ENCODE measurements at regions not wholly inside any gene's neighbourhood (a gene's known extent, or its start where the extent isn't known, plus 50 kb on each side); places are given as distances from the start of the nearest gene placed in this dataset.

DNA sequence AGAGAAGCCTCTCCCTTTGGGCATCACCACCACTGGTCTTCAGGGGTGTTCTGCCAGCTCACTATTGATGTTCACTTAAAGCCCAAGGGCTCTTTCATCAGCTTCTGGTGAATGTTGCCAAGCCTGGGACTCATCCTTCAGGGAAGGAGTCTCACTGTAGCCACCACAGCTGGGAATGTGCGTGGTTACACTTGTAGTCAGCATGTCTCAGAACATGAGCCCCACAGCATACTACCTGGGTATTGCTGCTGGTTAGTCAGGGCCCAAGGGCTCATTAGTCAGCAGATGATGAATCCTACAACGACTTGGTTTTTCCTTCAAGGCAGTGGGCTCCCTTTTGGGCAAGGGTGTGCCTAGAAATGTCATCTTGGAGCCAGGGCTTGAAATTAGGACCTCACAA, 412.9 kb downstream of the VGLL3 start:
- Histone ChIP-seq H3K36me3 (ENCODE audit: control insufficient read depth, insufficient read depth, low read length) (no peaks in the 10 kb centered on the region; the same call in 1 of the 2 replicates), H3K4me1 (ENCODE audit: control insufficient read depth, insufficient read depth, low read length) (no peaks in the 10 kb centered on the region), H3K27ac (ENCODE audit: low read length) (no peak overlapping the region), H3K9me3 (ENCODE audit: control insufficient read depth, insufficient read depth, low read length) (no peaks in the 10 kb centered on the region), H3K27me3 (ENCODE audit: control insufficient read depth, insufficient read depth, low read length) (no peaks in the 10 kb centered on the region), H3K4me3 (ENCODE audit: low read length) (no peak overlapping the region)
- no peak for DNase-seq (ENCODE audit: low read depth, low spot score)
- WGBS (ENCODE audit: insufficient coverage, insufficient read length) = no CpG with 5 or more reads among the region's 2 CpGs

DNA sequence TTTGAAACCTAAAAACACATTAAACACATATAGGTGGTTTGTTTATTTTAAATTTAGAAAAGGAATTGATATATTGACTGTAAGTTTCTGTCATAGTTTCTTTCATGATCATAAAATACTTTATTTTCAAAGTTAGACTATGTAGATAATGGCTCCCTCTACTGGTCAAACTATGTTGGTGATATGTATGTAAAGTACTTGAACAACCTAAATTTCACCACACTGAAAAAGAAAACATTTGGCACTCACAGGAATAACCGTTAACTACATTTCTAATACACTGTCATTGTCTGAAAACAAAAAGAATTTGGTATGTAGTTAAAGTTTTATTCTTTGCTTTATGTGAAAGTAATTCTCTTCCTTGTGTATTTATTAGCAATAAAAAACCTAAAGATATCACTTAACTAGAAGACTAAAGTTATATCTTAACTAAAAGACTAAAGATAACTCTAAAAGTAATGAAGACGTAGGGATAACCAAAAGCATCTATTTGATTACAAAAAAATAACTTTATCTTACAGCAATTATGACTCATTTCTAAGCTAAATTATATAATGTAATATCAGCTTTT, 427.5 kb downstream of the VGLL3 start:
- Histone ChIP-seq H3K4me1 (ENCODE audit: control insufficient read depth, insufficient read depth, low read length) (no peaks in the 10 kb centered on the region), H3K27me3 (ENCODE audit: control insufficient read depth, insufficient read depth, low read length) (no peaks in the 10 kb centered on the region), H3K9me3 (ENCODE audit: control insufficient read depth, insufficient read depth, low read length) (no peaks in the 10 kb centered on the region), H3K36me3 (ENCODE audit: control insufficient read depth, insufficient read depth, low read length) (no peaks in the 10 kb centered on the region), H3K27ac (ENCODE audit: low read length) (no peak overlapping the region), H3K4me3 (ENCODE audit: low read length) (no peak overlapping the region)
- no CpG with 5 or more reads among the region's 2 CpGs for WGBS (ENCODE audit: insufficient coverage, insufficient read length)
- no peak for DNase-seq (ENCODE audit: low read depth, low spot score)

DNA sequence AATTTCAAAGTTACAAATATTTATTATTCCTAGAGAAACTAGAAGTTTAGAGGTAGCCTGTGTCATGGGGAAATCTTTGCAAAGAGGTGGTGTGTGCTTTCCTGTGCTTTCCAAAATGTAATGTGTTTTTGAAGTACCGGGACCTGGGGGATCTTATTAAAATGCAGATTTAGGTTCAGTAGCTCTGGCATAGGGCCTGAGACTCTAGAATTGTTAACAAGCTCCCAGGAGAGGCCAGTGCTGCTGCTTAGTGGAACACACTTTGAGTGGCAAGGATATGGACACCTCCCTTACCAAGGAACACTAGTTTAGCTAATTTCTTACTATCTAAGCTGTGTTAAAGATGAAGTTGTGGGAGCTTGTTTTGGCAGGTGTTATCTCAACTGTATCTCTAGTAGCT, 428.9 kb downstream of the VGLL3 start:
- Histone ChIP-seq H3K27me3 (ENCODE audit: control insufficient read depth, insufficient read depth, low read length) (no peaks in the 10 kb centered on the region), H3K36me3 (ENCODE audit: control insufficient read depth, insufficient read depth, low read length) (no peaks in the 10 kb centered on the region), H3K4me3 (ENCODE audit: low read length) (no peak overlapping the region), H3K27ac (ENCODE audit: low read length) (no peak overlapping the region), H3K9me3 (ENCODE audit: control insufficient read depth, insufficient read depth, low read length) (no peaks in the 10 kb centered on the region), H3K4me1 (ENCODE audit: control insufficient read depth, insufficient read depth, low read length) (no peaks in the 10 kb centered on the region)
- WGBS (ENCODE audit: insufficient coverage, insufficient read length) = no CpG with 5 or more reads among the region's 1 CpG
- no peak for DNase-seq (ENCODE audit: low read depth, low spot score)

DNA sequence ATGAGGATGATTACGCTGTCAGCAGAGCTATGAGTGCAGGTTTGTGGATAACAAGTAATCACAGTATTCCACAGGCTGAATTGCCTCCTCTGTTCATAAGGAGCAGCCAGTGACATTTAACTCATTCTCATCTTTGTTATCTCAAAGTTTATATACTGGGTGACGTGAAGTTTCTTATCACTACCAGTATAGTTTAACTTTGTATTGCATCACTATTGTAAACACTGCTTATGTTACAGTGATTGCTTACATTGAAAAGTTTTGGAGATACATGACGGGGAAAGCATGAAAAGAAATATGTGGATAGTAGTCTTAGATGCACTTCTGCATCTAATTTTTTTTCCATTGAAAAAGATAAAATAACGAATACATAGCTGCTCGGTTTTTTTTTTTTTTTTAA, 429.7 kb downstream of the VGLL3 start:
- DNase-seq (ENCODE audit: low read depth, low spot score) = no peak
- H3K27me3 ChIP-seq (ENCODE audit: control insufficient read depth, insufficient read depth, low read length) = no peaks in the 10 kb centered on the region
- H3K27ac ChIP-seq (ENCODE audit: low read length) = no peak overlapping the region
- H3K4me3 ChIP-seq (ENCODE audit: low read length) = no peak overlapping the region
- WGBS (ENCODE audit: insufficient coverage, insufficient read length) = no CpG with 5 or more reads among the region's 5 CpGs
- no peaks in the 10 kb centered on the region for H3K36me3 ChIP-seq (ENCODE audit: control insufficient read depth, insufficient read depth, low read length)
- no peaks in the 10 kb centered on the region for H3K9me3 ChIP-seq (ENCODE audit: control insufficient read depth, insufficient read depth, low read length)
- H3K4me1 ChIP-seq (ENCODE audit: control insufficient read depth, insufficient read depth, low read length) = no peaks in the 10 kb centered on the region

DNA sequence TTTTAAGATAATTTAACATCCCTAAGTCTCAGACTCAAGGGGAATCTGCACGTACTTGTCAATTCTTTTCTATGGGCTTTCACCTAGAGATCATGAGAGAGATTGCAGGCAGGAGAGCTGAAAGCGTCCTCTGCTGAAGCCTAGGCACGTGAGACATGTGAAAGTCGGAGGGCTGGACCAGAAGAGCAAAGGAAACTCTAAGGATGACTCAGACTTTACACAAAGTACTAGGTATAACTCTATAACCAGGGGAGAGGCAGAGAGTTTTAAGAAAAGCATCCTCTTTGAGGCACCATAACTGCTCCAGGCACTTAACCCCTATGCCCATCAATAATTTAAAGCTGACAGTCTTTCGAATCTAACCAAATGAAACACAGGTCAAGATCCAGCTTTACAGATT, 436.6 kb downstream of the VGLL3 start:
- no peaks in the 10 kb centered on the region for H3K36me3 ChIP-seq (ENCODE audit: control insufficient read depth, insufficient read depth, low read length)
- no peaks in the 10 kb centered on the region for H3K4me1 ChIP-seq (ENCODE audit: control insufficient read depth, insufficient read depth, low read length)
- H3K27me3 ChIP-seq (ENCODE audit: control insufficient read depth, insufficient read depth, low read length) = no peaks in the 10 kb centered on the region
- no peak overlapping the region for H3K4me3 ChIP-seq (ENCODE audit: low read length)
- H3K27ac ChIP-seq (ENCODE audit: low read length) = no peak overlapping the region
- no CpG with 5 or more reads among the region's 5 CpGs for WGBS (ENCODE audit: insufficient coverage, insufficient read length)
- DNase-seq (ENCODE audit: low read depth, low spot score) = no peak
- no peaks in the 10 kb centered on the region for H3K9me3 ChIP-seq (ENCODE audit: control insufficient read depth, insufficient read depth, low read length)

DNA sequence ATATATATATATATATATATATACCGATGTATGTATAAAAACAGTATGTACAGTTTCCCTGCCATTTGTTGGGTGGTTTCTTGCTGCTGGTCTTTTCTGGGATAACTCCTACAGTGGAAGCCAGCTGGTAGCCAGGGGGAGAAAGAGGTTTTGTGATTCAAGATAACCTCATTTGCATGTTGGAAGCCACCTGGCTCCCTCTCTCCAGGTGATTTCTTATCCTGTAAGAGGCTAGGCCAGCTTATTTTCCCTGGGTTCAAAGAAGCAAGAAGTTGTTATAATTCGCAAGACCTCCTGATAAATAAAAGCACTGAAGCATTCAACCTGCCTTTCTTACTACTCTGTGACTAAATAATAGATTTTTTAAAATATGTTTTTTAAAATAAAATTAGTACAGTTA, 443.3 kb downstream of the VGLL3 start:
- peak; percentile 76 for DNase-seq (ENCODE audit: low read depth, low spot score)
- Histone ChIP-seq H3K4me3 (ENCODE audit: low read length) (no peak overlapping the region), H3K36me3 (ENCODE audit: control insufficient read depth, insufficient read depth, low read length) (no peaks in the 10 kb centered on the region), H3K9me3 (ENCODE audit: control insufficient read depth, insufficient read depth, low read length) (no peaks in the 10 kb centered on the region), H3K4me1 (ENCODE audit: control insufficient read depth, insufficient read depth, low read length) (peaks cover 4% of the 10 kb centered on the region; the same call in 1 of the 2 replicates), H3K27ac (ENCODE audit: low read length) (no peak overlapping the region), H3K27me3 (ENCODE audit: control insufficient read depth, insufficient read depth, low read length) (no peaks in the 10 kb centered on the region)
- WGBS (ENCODE audit: insufficient coverage, insufficient read length) = no CpG with 5 or more reads among the region's 2 CpGs

DNA sequence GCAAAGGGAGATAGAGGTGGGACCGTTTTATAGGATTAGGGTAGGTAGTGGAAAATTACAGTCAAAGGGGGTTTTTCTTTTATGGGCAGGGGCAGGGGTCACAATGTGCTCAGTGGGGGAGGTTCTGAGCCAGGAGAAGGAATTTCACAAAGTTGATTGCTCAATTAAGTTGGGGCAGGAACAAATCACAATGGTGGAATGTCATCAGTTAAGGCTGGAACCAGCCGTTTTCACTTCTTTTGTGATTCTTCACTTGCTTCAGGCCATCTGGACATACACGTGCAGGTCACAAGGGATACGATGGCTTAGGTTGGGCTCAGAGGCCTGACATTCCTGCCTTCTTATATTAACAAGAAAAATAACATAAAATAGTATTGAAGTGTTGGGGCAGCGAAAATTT, 453.8 kb downstream of the VGLL3 start:
- no CpG with 5 or more reads among the region's 5 CpGs for WGBS (ENCODE audit: insufficient coverage, insufficient read length)
- Histone ChIP-seq H3K4me1 (ENCODE audit: control insufficient read depth, insufficient read depth, low read length) (no peaks in the 10 kb centered on the region), H3K9me3 (ENCODE audit: control insufficient read depth, insufficient read depth, low read length) (no peaks in the 10 kb centered on the region), H3K27me3 (ENCODE audit: control insufficient read depth, insufficient read depth, low read length) (no peaks in the 10 kb centered on the region), H3K4me3 (ENCODE audit: low read length) (no peak overlapping the region), H3K27ac (ENCODE audit: low read length) (no peak overlapping the region), H3K36me3 (ENCODE audit: control insufficient read depth, insufficient read depth, low read length) (no peaks in the 10 kb centered on the region)
- DNase-seq (ENCODE audit: low read depth, low spot score) = no peak

DNA sequence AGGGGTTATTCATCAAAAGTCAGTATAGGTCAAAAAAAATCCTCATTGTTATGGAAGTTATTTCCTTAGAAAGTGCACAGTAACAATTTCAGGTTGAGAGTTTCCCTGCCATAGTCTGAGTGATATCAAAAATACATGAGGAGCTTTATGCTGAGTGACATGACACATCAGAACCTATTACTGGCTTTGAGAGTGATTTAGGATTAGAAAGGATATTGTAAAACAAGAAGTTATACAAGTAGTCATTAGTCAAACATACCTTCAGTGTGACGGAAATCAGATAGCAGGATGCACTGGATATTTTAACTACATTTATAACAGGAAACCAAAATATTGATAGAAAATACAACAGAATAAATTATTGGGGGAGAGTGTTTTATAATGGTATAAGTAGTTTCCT, 471.1 kb downstream of the VGLL3 start:
- Histone ChIP-seq H3K9me3 (ENCODE audit: control insufficient read depth, insufficient read depth, low read length) (no peaks in the 10 kb centered on the region), H3K4me3 (ENCODE audit: low read length) (no peak overlapping the region), H3K36me3 (ENCODE audit: control insufficient read depth, insufficient read depth, low read length) (no peaks in the 10 kb centered on the region), H3K27me3 (ENCODE audit: control insufficient read depth, insufficient read depth, low read length) (no peaks in the 10 kb centered on the region), H3K27ac (ENCODE audit: low read length) (no peak overlapping the region), H3K4me1 (ENCODE audit: control insufficient read depth, insufficient read depth, low read length) (no peaks in the 10 kb centered on the region)
- DNase-seq (ENCODE audit: low read depth, low spot score) = no peak
- WGBS (ENCODE audit: insufficient coverage, insufficient read length) = no CpG with 5 or more reads among the region's 1 CpG

DNA sequence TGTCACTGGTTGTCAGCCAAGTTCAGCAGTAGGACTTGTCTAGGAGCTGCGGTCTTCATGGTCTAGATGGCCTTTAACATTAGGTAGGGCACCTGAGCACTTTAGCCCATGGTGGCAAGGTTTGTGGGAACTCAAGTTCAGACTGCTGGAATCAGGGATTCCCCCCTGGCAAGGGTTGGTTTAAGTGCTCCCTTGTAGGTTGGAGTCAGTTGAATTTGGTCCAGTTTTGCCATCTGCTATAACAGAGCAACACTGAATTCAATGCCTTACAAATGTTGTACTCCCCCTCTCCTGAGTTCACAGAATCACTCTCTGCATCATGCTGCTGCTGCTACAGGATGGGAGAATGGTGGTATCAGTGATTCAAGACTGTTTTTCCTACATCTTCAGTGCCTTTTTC, 509.3 kb downstream of the VGLL3 start:
- DNase-seq (ENCODE audit: low read depth, low spot score) = no peak
- Histone ChIP-seq H3K27me3 (ENCODE audit: control insufficient read depth, insufficient read depth, low read length) (no peaks in the 10 kb centered on the region), H3K36me3 (ENCODE audit: control insufficient read depth, insufficient read depth, low read length) (no peaks in the 10 kb centered on the region), H3K4me3 (ENCODE audit: low read length) (no peak overlapping the region), H3K4me1 (ENCODE audit: control insufficient read depth, insufficient read depth, low read length) (no peaks in the 10 kb centered on the region), H3K9me3 (ENCODE audit: control insufficient read depth, insufficient read depth, low read length) (no peaks in the 10 kb centered on the region), H3K27ac (ENCODE audit: low read length) (no peak overlapping the region)
- WGBS (ENCODE audit: insufficient coverage, insufficient read length) = no CpG with 5 or more reads among the region's 1 CpG

DNA sequence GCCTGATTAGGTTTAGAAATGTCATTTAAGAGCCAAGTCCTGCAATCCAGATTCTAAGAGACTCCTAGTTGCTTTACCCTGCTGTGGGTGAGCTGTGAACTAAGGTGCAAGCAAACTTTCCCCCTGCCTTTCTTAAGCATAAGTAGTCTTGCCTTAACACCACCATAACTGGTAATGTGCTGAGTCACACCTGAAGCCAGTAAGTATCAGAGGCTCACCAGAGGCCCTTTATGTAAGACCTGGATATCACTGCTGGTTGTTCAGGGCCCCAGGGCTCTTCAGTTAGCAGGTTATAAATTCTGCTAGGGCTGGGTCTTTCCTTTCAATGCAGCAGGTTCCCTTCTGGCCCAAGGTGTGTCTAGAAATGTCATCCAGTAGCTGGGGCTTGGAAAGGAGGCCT, 509.9 kb downstream of the VGLL3 start:
- Histone ChIP-seq H3K27me3 (ENCODE audit: control insufficient read depth, insufficient read depth, low read length) (no peaks in the 10 kb centered on the region), H3K27ac (ENCODE audit: low read length) (no peak overlapping the region), H3K4me1 (ENCODE audit: control insufficient read depth, insufficient read depth, low read length) (no peaks in the 10 kb centered on the region), H3K9me3 (ENCODE audit: control insufficient read depth, insufficient read depth, low read length) (no peaks in the 10 kb centered on the region), H3K4me3 (ENCODE audit: low read length) (no peak overlapping the region), H3K36me3 (ENCODE audit: control insufficient read depth, insufficient read depth, low read length) (no peaks in the 10 kb centered on the region)
- no peak for DNase-seq (ENCODE audit: low read depth, low spot score)

DNA sequence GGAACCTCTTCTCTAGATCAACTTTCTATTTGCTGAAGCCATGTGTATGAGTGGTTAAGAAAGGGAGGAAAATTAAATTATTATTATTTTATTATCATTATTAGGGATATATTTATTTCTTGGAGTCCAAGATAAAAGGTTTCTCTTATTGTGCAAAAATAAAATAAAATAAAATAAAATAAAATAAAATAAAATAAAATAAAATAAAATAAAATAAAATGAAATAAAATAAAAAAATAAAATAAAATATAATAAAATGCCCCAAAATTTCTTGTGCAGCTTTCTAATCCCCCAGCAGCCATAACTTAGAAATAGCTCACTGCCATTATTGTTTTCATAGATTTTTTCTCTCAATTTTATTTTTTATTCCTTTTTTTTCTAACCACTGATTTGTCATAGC, 526.8 kb downstream of the VGLL3 start:
- Histone ChIP-seq H3K27me3 (ENCODE audit: control insufficient read depth, insufficient read depth, low read length) (no peaks in the 10 kb centered on the region), H3K36me3 (ENCODE audit: control insufficient read depth, insufficient read depth, low read length) (no peaks in the 10 kb centered on the region), H3K4me1 (ENCODE audit: control insufficient read depth, insufficient read depth, low read length) (no peaks in the 10 kb centered on the region), H3K27ac (ENCODE audit: low read length) (no peak overlapping the region), H3K9me3 (ENCODE audit: control insufficient read depth, insufficient read depth, low read length) (no peaks in the 10 kb centered on the region), H3K4me3 (ENCODE audit: low read length) (no peak overlapping the region)
- DNase-seq (ENCODE audit: low read depth, low spot score) = no peak
